ENCODE measurements at regions not wholly inside any gene's neighbourhood (a gene's known extent, or its start where the extent isn't known, plus 50 kb on each side); places are given as distances from the start of the nearest gene placed in this dataset.

DNA sequence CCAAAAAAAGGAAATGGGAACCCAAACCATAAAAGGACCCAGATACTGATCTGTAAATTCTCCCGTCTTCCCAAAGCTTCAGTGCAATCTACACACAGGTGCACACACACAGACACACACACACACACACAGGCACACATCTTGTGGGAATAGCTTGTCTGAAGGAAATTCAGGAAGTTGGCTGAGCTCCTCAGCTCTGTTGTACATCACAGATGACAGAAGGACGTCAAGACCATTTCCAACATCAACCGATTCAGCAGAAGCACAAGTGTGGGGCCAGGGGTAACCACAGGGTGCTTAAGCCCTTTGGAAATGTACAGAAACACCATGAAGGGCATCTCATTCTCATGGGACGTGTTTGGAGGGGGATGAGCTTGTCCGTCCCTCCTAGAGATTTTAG lies 498.1 kb upstream of the PSMD7 start:
- no peak for DNase-seq

DNA sequence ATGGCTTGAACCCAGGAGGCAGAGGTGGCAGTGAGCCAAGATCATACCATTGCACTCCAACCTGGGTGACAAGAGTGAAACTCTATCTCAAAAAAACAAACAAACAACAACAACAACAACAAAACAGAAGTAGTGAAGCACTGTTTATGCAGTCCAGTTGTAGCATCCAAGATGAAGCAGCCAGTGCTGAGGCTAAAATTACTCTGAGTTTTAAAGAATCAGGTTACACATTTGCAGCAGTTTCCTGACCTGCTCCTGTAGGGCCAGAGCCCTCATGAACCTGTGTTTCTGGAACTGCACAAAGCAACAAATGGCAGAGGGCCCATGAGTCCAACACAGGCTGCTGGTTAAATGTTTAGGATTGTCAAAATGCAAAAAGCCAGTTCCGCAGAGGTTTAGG lies 499.5 kb upstream of the PSMD7 start:
- no peak for DNase-seq

DNA sequence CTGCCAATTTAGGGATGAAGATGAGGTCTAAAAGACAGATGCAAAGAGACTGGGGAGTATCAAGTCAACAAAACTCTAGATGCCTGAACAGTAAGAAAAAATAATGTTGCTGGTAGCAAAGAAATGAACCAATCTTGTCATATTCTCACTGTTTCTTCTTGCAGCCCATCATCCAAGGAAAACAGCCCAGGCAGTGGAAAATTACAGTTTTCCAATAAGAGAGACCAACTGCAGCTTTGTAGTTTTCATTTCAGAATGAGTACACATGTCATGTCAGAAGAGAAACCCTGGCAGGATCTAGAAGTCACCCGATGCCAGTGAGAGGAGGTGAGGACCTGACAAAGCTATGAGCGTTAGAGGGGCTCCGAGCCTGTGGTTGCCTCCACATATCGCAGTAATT lies 500.4 kb upstream of the PSMD7 start:
- no peak for DNase-seq

DNA sequence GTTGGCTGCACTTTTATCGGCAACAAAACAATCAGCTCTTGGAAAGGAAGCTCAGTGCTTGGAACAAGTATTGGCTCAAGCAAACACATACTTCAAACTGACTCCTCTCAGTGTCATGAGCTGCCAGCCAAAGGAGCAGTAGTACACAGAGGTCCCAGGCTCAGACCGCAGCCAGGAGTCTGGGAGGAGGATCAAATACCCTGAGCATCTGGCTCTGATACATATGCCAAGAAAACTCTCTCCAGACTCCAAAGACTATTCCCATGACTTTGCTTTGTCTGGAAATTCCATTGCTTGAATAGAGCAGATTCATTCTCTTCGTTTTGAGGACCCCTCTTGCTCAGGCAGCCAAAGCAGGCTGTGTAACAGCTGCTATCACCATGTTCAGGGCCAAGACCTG lies 501.6 kb upstream of the PSMD7 start:
- no peak for DNase-seq

DNA sequence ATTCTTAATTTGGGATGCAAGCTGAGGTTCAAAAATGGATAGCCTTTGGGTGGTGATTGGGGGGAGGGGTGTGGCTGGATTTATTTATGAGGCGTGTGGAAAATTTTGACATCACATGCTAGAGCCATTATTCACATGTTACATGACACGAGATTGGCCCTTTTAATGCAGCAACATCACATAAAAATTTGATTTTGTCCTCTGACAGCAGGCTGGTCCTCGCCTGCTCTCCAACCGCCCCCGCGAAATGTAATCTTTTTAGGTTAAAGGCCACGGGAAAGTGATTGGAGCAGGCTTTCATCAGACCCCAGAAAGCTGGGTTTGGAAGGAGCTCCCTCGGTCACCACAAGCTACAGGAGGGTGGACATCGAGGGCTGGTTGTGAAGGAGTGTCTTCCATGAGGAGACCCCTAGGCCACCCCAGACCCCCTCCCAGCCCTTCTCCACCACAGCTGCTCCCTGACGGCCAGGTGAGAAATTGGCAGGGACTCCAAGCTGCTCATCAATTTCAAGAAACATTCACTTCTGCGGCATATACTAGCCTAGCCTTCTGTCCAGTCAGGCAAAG lies 502.7 kb upstream of the PSMD7 start:
- DNase-seq = no peak

DNA sequence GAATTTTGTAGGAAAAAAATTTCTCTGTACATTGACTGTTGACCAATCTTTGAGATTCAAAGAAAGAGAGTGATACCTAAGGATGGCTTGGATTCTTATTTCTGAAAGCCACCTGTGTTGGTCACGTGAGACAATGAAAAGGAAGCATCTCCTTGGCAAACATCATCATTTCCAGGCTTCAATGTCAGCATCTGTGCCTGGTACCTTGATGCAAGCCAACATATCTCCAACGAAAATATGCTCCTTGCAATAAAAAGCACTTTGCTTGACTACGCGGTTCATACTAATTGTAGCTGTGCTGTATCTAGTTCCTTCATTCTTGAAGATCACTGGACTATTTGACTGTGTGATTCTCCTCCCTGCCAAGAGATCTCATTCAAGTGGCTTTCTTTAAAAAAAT lies 503.4 kb upstream of the PSMD7 start:
- no peak for DNase-seq

DNA sequence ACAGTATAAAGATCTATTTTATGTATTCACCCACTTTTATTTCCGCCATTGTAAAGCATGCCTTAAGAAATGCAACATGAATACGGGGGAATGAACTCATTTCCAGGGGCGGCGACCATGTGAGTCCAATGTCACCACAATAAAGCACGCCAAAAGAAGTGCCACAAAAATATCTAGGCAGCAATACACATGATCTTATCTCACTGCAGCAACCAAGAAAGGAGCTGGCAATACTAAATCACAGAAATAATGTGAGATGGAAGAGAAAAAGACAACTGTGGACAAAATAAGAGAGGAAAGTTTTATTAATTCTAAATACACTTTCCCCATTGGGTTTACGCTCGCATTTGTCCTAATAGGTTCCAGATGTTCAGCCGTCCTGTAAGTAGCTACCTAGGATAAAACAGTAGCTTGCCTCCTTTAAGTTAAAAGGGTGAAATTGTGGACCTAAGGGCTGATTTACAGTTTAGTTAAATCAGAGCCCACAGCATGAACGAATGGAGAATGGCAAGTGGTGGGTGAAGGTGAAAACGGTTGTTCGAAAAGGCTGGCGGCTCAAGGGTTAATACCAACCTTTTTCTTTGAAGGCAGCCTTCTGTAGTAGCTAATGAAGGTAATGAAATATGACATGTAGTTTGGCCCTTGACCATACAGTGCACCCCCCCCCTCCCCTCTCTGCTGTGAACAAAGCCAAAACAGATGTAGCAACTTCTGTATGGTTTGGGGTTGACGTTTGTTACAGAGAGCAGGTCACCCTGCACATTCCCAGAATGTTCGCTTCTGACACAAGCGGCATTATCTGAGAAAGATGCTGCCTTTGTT lies 504.2 kb upstream of the PSMD7 start:
- DNase-seq = no peak

DNA sequence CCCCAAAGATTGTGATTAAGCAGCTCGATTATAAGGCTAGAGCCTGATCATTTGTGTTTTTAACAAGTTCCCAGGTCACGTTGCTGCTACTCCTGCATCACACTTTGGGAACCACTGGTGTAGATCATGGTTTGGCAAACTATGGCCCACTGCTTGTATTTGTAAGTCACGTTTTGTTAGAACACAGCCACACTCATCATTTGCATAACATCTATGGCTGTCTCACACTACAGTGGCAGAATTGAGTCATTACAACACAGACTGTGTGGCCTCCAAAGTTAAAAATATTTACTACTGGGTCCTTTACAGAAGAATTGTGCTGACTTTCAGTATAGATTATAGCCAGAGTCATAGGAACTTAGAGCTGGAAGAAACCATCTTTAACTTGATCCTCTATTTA lies 515.3 kb upstream of the PSMD7 start:
- no peak for DNase-seq

DNA sequence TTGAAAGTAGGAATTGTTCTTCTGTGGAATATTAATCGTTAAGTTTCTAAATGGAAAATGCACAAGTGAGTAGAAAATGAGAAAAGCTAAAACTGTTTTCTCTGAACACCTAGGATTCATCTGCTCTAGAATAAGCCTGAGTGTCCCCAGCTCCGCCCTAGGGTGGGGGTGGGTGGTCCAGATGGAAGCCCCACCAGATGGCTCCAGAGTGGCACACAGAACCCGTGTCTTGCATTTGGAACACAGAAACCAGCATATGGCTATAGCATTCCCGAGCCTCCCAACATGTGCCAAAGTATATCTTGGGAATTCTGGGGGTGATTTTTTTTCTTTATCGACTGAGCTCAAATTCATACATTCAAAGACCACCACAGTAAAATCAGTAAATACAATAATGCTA lies 517.7 kb upstream of the PSMD7 start:
- no peak for DNase-seq

DNA sequence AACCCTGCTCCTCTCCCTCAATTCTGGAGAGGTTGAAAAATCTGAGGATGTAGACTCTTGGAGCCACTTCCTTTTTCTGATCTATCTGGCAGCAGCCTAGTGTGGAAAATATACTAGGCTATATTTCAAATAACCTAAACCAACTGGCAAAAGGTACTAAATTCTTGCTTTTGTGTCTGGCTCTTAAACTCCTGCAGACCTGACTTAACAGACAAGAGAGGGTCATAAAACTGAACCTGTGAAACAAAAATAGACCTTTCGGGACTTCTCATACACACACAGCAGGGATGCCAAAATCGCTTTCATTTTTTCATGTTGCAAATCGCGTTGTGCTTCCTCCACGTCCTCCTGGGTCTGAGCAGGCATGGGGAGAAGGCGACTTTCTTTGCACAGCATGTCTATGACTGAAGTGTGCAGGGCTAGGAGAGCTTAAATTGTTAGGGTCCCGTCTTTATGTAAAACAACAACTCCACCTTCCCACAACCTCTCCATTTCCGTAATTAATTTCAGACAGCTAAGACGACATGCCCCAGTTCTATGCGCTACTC lies 520.7 kb upstream of the PSMD7 start:
- DNase-seq = no peak

DNA sequence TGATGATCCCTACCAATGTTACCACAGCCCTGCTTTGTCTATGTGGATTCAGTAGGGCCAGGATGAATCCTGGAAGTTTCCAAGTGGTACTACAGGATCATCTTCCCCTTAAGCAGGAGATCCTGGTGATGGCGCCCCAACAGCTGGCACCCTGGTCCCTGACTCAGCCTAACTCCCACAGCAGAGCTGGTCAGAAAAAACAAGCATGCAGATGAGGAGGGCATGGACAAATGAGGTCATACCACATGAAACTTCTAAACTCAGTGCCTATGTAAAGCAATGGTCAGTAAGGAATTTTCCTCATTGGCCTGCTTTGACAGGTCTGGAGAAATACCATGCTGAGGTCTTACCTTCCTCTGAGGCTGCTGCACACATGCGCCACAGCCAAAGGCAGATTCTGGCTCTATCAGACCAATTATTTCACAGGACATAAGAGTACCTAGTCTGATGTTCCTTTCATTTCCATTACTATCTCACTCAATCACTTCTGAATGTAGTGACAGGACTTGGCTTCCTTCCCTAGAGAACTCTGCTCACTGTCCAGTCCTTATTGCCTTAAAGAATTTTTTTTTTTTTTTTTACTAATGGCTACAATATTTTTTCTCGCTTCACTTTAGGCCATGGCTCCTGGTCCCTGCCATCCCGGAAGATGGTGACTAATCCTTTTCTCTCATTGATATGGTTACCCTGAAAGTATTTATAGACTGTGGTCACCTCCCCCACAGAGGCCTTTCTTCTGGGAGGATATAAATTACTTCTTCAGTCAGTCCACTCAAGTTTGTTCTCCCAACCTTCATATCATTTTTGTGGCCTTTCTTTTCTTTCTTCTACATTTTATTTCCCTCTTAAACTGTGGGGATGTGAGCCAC lies 525.2 kb upstream of the PSMD7 start:
- no peak for DNase-seq

DNA sequence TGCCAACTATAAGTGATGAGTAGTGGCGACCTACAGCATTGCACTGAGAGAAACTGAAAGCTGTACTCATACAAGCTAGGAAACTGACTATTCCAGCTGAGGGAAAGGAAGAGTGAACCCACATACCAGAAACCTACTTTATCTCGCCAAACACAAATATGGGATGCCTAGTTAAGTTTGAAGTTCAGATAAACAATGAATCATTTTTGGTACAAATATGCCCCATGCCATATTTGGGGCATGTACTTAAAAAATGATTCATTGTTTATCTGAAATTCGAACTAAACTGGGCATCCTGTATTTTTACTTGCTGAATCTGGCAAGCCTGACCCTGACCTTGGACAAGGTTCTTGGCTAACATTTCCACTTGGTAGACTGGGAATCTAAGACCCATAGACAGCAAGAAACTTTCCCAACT lies 527.8 kb upstream of the PSMD7 start:
- no peak for DNase-seq

DNA sequence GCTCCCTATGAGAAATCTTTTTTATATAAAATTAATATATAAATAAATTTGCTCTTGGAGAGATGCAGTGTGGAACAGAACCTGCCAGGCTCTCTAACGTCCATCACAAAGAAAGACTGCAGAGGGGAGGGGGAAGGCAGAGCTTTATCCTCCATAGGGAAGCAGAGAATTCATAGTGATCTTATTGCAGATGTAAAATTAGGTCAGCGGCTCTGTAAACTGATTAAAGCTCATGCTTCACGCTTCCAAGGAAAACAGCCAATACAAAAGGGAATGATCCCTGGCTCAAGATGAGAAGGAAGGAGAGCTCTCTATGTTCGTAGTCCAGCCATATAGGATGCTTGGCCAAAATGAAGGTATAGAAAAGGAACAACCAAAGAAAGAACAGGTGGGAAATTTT lies 532.3 kb upstream of the PSMD7 start:
- DNase-seq = no peak

DNA sequence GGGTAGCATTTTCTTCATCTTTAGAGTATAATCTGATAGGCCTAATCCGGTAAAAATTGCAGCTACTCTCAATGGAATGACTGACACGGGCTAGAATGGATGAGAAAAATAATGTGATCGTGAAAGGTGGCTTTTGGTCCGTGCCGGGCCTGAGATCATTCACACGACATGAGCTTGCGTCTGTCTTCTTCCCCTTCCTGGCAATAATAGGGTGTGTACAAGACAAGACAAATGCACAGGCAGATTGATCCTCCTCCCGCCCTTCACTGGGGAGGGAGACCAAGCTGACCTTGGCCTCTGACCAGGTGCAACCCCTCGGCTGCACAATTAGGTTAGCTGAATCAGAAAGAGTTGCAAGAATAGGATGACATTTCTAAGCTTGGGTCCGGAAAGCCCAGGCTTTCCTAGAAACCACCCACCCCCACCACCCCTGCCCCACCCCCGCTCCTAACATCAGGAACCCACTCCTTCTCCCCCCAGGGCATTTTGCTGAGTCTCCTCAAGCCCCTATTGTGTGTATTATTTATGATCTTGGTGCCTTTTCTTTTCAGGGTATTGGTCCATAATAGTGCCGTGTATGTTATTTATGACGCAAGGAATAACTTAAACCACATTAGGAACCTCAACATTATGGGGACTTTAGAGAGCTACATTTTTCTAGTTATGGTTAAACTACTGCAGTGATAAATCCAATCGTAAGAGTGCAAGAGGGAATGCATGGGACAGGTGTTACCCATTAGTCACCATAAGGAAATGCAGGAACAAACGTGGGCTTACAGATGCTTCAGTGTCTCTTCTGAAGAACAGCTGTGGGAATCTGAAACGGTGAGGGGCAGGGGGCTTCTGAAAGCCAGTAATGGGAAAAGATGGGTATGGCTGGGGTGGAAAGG lies 540.1 kb upstream of the PSMD7 start:
- no peak for DNase-seq

DNA sequence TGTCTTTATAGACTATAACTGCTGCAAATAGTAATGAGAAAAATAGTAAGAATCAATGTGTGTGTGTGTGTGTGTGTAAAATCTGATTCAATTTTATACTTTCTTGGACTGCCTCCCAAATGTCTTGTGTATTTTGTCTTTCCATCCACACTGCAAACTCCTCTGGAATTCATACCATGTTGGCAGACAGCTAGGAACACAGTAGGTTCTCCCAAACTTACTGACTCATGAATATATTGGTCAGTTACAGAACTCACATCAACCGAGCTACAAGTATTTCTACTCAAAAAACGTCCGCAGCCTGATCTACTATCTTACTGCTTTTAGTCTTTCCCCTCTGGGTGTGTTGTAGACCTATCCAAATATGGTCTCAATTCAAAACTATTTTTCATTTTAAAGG lies 542.7 kb upstream of the PSMD7 start:
- DNase-seq = no peak

DNA sequence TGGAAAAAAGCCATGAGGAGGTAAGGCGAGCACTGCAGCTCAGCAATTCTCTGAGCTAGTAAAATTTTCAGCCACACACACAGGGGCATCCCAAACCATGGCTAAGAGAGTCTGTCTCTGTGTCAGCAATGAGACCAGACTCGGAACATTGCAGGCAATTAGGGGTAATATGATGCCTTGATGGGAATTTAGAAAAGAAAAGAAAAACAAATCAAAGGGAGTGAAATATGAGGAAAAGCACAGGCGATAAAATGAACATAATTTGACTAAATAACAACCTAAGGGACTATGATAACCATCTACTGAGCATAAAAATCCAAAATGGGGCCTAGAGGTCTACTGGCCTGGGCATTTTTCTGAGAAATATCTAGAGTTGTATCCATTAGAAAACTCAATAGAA lies 546.0 kb upstream of the PSMD7 start:
- DNase-seq = no peak

DNA sequence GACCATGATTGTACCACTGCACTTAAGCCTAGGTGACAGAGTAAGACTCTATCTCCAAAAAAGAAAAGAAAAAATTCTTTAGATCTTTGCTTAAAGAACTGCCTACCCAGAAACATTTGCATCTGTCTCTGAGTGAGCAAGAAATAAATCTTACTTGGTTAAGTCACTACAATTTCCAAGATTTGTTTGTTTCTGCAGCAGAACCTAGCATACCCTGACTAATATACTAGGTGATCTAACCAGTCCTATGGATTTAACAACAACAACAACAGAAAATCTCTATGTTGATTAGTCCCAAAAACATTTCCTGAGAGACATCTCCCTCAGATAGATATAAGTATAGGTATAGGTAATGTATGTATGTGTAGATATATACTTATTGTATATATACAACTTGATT lies 549.3 kb upstream of the PSMD7 start:
- DNase-seq = no peak

DNA sequence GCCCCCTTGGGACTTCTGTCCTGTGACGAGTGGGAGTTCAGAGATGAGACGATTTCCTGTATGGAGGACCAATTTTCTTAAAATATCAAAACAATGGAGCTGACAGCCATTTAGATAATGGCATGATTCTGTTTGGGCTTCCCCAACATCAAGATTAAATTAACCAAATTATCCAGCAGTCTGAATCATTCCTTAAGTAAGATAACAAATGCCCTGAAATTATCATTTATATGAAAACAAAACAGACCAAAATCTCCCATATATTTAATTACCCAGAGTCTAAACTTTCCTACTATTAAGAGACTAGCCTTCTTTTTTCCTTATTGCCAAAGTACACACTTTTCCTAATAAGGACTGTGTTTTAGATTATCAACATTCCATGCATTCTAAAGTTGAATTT lies 550.1 kb upstream of the PSMD7 start:
- DNase-seq = no peak

DNA sequence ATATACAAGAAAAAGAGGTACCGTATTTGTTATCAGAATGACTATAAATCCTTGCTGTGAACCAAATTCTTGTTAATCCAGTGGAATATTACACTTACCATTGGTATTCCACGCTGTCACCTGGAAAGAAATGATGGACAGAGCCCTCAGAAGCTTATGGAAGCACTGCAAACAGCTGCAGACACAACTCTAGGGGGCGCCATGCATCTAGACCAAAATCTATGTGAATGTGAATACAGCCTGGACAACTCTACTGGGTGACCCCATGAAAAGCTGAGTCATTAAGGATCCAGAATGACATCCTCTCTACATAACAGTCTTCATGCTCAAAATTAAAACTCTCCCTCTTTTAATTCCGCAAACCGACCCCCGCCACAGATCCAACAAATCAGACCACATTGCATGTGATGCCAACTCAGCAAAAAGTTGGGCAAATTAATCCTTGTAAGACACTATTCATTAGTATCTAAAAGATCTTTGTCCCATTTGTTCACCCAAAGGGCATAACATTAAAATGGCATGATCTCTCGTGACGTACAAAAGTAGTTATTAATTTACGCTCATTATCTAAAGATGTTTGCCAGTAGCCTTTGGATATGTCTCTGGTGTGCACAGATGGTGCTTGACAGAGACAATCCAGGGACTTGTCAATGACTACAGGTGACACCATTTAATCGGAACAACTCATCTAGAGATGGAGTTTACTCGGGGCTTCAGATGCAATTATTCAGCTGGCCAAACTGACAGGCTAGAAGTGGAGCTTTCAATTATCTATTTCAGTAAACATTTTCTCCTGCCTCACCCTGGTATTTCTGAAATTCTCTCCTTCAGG lies 552.7 kb upstream of the PSMD7 start:
- DNase-seq = no peak

DNA sequence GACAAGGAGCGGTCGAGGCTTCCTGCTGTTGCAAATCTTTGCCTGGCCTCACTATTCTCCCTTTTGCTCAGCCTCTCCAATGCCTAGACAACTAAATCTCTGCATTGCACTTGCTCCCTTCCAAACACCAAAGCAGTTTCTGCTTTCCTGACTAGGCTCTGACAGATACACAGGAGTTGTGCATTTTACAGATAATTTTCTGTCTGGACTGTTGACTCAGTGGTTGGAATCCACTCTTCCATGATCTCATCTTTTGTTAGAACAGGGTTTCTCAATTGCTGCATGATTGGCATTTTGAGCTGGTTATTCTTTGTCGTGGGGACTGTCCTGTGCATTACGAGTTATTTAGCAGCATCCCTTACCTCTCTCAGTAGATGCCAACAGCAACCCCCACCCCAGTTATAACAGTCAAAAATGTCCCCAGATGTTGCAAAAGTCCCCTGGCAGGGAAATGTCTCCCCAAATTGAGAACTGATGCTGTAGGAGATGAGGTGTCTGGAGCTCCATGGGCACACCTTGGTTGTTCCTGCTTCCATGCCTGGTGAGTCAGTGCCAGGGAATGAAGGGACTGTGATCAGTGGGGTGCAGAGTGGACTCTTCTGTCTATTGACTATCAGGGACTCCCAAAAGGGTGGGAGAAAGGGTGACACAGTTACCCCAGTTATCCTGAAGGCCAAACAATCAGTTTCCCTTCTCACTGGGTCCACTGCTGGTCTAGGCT lies 557.4 kb upstream of the PSMD7 start:
- no peak for DNase-seq

DNA sequence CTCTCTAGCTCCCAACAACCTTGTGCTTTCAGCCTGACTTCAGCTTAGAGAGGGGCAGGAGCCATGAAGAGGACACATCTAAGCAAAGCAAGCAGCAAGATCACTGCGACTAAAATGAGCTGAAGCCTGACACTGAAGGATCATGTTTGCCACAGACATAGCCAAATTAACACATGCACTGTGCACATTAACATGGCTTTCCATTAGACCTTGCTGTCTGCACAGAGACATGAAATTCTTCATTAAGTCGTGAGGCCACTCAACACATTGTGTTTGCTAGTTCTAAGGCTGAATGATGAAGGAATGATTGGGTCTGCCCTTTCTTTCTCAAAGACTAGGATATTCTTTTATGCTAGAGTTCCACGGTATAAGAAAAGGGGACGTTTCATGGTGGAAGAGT lies 558.3 kb upstream of the PSMD7 start:
- no peak for DNase-seq

Measured in KG1 (cell line).